HUES6 (cell line): ENCODE measurements at regions not wholly inside any gene's neighbourhood (a gene's known extent, or its start where the extent isn't known, plus 50 kb on each side); places are given as distances from the start of the nearest gene placed in this dataset.

Source experiments
- H3K27ac ChIP-seq: 2 replicates; pipeline ENCODE4 v1.7.0; 2013; ENCODE audit warnings: low read depth, mild to moderate bottlenecking, low read length, inconsistent platforms
- H3K27me3 ChIP-seq: 2 replicates; pipeline ENCODE4 v1.6.1; 2013; ENCODE audit warnings: low read length; ENCODE audit not compliant: control insufficient read depth, insufficient read depth
- H3K36me3 ChIP-seq: 2 replicates; pipeline ENCODE4 v1.6.1; 2013; ENCODE audit warnings: low read length; ENCODE audit not compliant: control insufficient read depth, insufficient read depth
- H3K4me1 ChIP-seq: 2 replicates; pipeline ENCODE4 v1.6.1; 2013; ENCODE audit warnings: low read length; ENCODE audit not compliant: control insufficient read depth, insufficient read depth
- H3K4me3 ChIP-seq: 2 replicates; pipeline ENCODE4 v1.5.1; 2013; ENCODE audit warnings: low read depth, low read length
- H3K9ac ChIP-seq: one replicate; pipeline ENCODE4 v1.6.1; 2013; ENCODE audit warnings: mild to moderate bottlenecking, low read length
- H3K9me3 ChIP-seq: 2 replicates; pipeline ENCODE4 v1.6.1; 2013; ENCODE audit warnings: low read depth, low read length; ENCODE audit not compliant: control insufficient read depth, insufficient read depth

- Histone ChIP-seq H3K27ac (no peak overlapping the region), H3K9ac (no peak overlapping the region), H3K36me3 (no peaks in the 10 kb centered on the region), H3K4me3 (no peak overlapping the region), H3K9me3 (peaks cover 5% of the 10 kb centered on the region; the same call in 1 of the 2 replicates), H3K4me1 (no peaks in the 10 kb centered on the region), H3K27me3 (no peaks in the 10 kb centered on the region; the same call in none of the 2 replicates)
Measured at GRCh38 chr14:89015016-89015415, 190.6 kb downstream of the TTC8 start.

GRCh38 chr14:89017417-89017816 is 193.0 kb downstream of the TTC8 start:
- Histone ChIP-seq H3K9me3 (peaks cover 5% of the 10 kb centered on the region; the same call in 1 of the 2 replicates), H3K4me3 (no peak overlapping the region), H3K27me3 (peaks cover 3% of the 10 kb centered on the region), H3K36me3 (no peaks in the 10 kb centered on the region), H3K4me1 (no peaks in the 10 kb centered on the region), H3K9ac (no peak overlapping the region), H3K27ac (no peak overlapping the region)

- Histone ChIP-seq H3K4me3 (no peak overlapping the region), H3K36me3 (no peaks in the 10 kb centered on the region), H3K4me1 (no peaks in the 10 kb centered on the region), H3K9ac (no peak overlapping the region), H3K27me3 (peaks cover 43% of the 10 kb centered on the region), H3K27ac (no peak overlapping the region), H3K9me3 (no peaks in the 10 kb centered on the region)
Measured at GRCh38 chr14:89022274-89022673, 197.8 kb downstream of the TTC8 start.

- H3K36me3 ChIP-seq = no peaks in the 10 kb centered on the region
- no peak overlapping the region for H3K4me3 ChIP-seq
- H3K27ac ChIP-seq = no peak overlapping the region
- no peaks in the 10 kb centered on the region for H3K4me1 ChIP-seq
- H3K27me3 ChIP-seq = peaks cover 65% of the 10 kb centered on the region
- H3K9ac ChIP-seq = no peak overlapping the region
- H3K9me3 ChIP-seq = no peaks in the 10 kb centered on the region
Measured at GRCh38 chr14:89024691-89025090, 200.2 kb downstream of the TTC8 start.

- Histone ChIP-seq H3K27me3 (peaks cover 75% of the 10 kb centered on the region), H3K4me3 (no peak overlapping the region), H3K9me3 (no peaks in the 10 kb centered on the region), H3K4me1 (no peaks in the 10 kb centered on the region), H3K36me3 (no peaks in the 10 kb centered on the region), H3K27ac (no peak overlapping the region), H3K9ac (no peak overlapping the region)
Measured at GRCh38 chr14:89025561-89026236, 201.2 kb downstream of the TTC8 start.

GRCh38 chr14:89027097-89027740 is 202.8 kb downstream of the TTC8 start:
- no peak overlapping the region for H3K27ac ChIP-seq
- H3K4me1 ChIP-seq = no peaks in the 10 kb centered on the region
- peaks cover 75% of the 10 kb centered on the region for H3K27me3 ChIP-seq
- no peaks in the 10 kb centered on the region for H3K9me3 ChIP-seq
- no peaks in the 10 kb centered on the region for H3K36me3 ChIP-seq
- peak overlapping the region; percentile 81 for H3K4me3 ChIP-seq
- peak overlapping the region; percentile 60 for H3K9ac ChIP-seq

- no peaks in the 10 kb centered on the region for H3K9me3 ChIP-seq
- no peak overlapping the region for H3K9ac ChIP-seq
- H3K27me3 ChIP-seq = peaks cover 64% of the 10 kb centered on the region
- no peak overlapping the region for H3K4me3 ChIP-seq
- H3K4me1 ChIP-seq = no peaks in the 10 kb centered on the region
- H3K36me3 ChIP-seq = no peaks in the 10 kb centered on the region
- no peak overlapping the region for H3K27ac ChIP-seq
Measured at GRCh38 chr14:89028462-89029134, 204.1 kb downstream of the TTC8 start.

GRCh38 chr14:89029961-89030694 is 205.7 kb downstream of the TTC8 start:
- Histone ChIP-seq H3K27me3 (peaks cover 54% of the 10 kb centered on the region), H3K4me3 (no peak overlapping the region), H3K9ac (no peak overlapping the region), H3K4me1 (no peaks in the 10 kb centered on the region), H3K9me3 (no peaks in the 10 kb centered on the region), H3K36me3 (no peaks in the 10 kb centered on the region), H3K27ac (no peak overlapping the region)

GRCh38 chr14:89030921-89031320 is 206.5 kb downstream of the TTC8 start:
- Histone ChIP-seq H3K4me3 (no peak overlapping the region), H3K9me3 (no peaks in the 10 kb centered on the region), H3K4me1 (no peaks in the 10 kb centered on the region), H3K9ac (no peak overlapping the region), H3K27me3 (peaks cover 46% of the 10 kb centered on the region), H3K27ac (no peak overlapping the region), H3K36me3 (no peaks in the 10 kb centered on the region)

- no peak overlapping the region for H3K4me3 ChIP-seq
- H3K27ac ChIP-seq = no peak overlapping the region
- H3K36me3 ChIP-seq = no peaks in the 10 kb centered on the region
- H3K4me1 ChIP-seq = no peaks in the 10 kb centered on the region
- 0 out of 2 replicates have a peak, but pooled peaks cover 1% of the 10 kb centered on the region for H3K9me3 ChIP-seq
- no peak overlapping the region for H3K9ac ChIP-seq
- peaks cover 33% of the 10 kb centered on the region for H3K27me3 ChIP-seq
Measured at GRCh38 chr14:89032086-89032649, 207.7 kb downstream of the TTC8 start.
